HEK293 (cell line): ENCODE measurements at regions not wholly inside any gene's neighbourhood (a gene's known extent, or its start where the extent isn't known, plus 50 kb on each side); places are given as distances from the start of the nearest gene placed in this dataset.

ENCODE experiments used
- CTCF ChIA-PET: fragments of 350-600 bp; formaldehyde crosslinking; extraction: SDS; loops from one replicate; lab custom pipeline; 2021; ENCODE audit warnings: antibody characterized with exemption; lab: Yijun Ruan, JAX
- POLR2A ChIA-PET: fragments of 300-600 bp; formaldehyde crosslinking; extraction: SDS; loops from one replicate; lab custom pipeline; 2020; ENCODE audit warnings: antibody characterized with exemption, inconsistent platforms; lab: Yijun Ruan, JAX
- H3K27ac ChIP-seq: fragments of 200-500 bp; sonication (Bioruptor generic); 2 replicates; pipeline ENCODE4 v1.5.1; 2014; ENCODE audit warnings: low read depth, low read length, control low read depth, inconsistent platforms; ENCODE audit errors: extremely low read depth
- H3K36me3 ChIP-seq, 2 experiments: fragments of 200-500 bp in 1 of 2; sonication (Bioruptor generic) in 1 of 2; 1 replicate in 1 of 2; 2 replicates in 1 of 2; pipeline ENCODE4 v1.5.1; 2014 to 2017; ENCODE audit warnings: inconsistent platforms in 2 of 2, low read length in 2 of 2; ENCODE audit not compliant: control insufficient read depth in 2 of 2, insufficient read depth in 1 of 2
- H3K4me1 ChIP-seq: fragments of 200-500 bp; sonication (Bioruptor generic); 2 replicates; pipeline ENCODE4 v1.5.1; 2014; ENCODE audit warnings: mild to moderate bottlenecking, low read length, inconsistent platforms; ENCODE audit not compliant: control insufficient read depth, insufficient read depth
- H3K4me3 ChIP-seq: 2 replicates; pipeline ENCODE4 v1.5.1; 2011; ENCODE audit warnings: low read depth, mild to moderate bottlenecking, control low read depth, low read length, moderate library complexity
- H3K9me3 ChIP-seq: fragments of 200-500 bp; sonication (Bioruptor generic); 2 replicates; pipeline ENCODE4 v1.5.1; 2014; ENCODE audit warnings: low read depth, low read length, inconsistent platforms; ENCODE audit not compliant: control insufficient read depth, insufficient read depth
- EGR2 ChIP-seq: fragments of 450-650 bp; formaldehyde crosslinking; IDR thresholded peaks from 2 replicates; pipeline ENCODE4 v1.5.1; 2016; ENCODE audit warnings: low read depth, missing biosample characterization, missing genetic modification characterization
- GLI4 ChIP-seq: fragments of 450-650 bp; formaldehyde crosslinking; IDR thresholded peaks from 2 replicates; pipeline ENCODE4 v1.5.1; 2016; ENCODE audit warnings: missing biosample characterization, missing genetic modification characterization
- KLF16 ChIP-seq: fragments of 450-650 bp; formaldehyde crosslinking; IDR thresholded peaks from 2 replicates; pipeline ENCODE4 v1.5.1; 2017; ENCODE audit warnings: missing biosample characterization, missing genetic modification characterization
- RBAK ChIP-seq: fragments of 450-650 bp; formaldehyde crosslinking; IDR thresholded peaks from 2 replicates; pipeline ENCODE4 v1.5.1; 2016; ENCODE audit warnings: missing biosample characterization, missing genetic modification characterization
- SETDB1 ChIP-seq: IDR thresholded peaks from one replicate; pipeline ENCODE4 v1.6.1; 2017; ENCODE audit warnings: mild to moderate bottlenecking, low read length, moderate library complexity, mixed read lengths; ENCODE audit not compliant: insufficient read length
- SP2 ChIP-seq: fragments of 450-650 bp; formaldehyde crosslinking; IDR thresholded peaks from 2 replicates; pipeline ENCODE4 v1.5.1; 2016; ENCODE audit warnings: missing biosample characterization, missing genetic modification characterization
- ZBTB1 ChIP-seq: fragments of 450-650 bp; formaldehyde crosslinking; IDR thresholded peaks from 2 replicates; pipeline ENCODE4 v1.5.1; 2016; ENCODE audit warnings: missing biosample characterization, missing genetic modification characterization
- ZBTB20 ChIP-seq: fragments of 450-650 bp; formaldehyde crosslinking; IDR thresholded peaks from 2 replicates; pipeline ENCODE4 v1.5.1; 2016; ENCODE audit warnings: missing biosample characterization, missing genetic modification characterization
- ZBTB21 ChIP-seq: fragments of 450-650 bp; formaldehyde crosslinking; IDR thresholded peaks from 2 replicates; pipeline ENCODE4 v1.5.1; 2017; ENCODE audit warnings: missing biosample characterization, missing genetic modification characterization
- ZIC2 ChIP-seq: fragments of 450-650 bp; formaldehyde crosslinking; IDR thresholded peaks from 2 replicates; pipeline ENCODE4 v1.5.1; 2016; ENCODE audit warnings: missing biosample characterization, missing genetic modification characterization
- ZNF138 ChIP-seq: fragments of 450-650 bp; formaldehyde crosslinking; IDR thresholded peaks from 2 replicates; pipeline ENCODE4 v1.5.1; 2016; ENCODE audit warnings: missing biosample characterization, missing genetic modification characterization, borderline replicate concordance
- ZNF148 ChIP-seq: fragments of 450-650 bp; formaldehyde crosslinking; IDR thresholded peaks from 2 replicates; pipeline ENCODE4 v1.5.0; 2017; ENCODE audit warnings: missing biosample characterization, missing genetic modification characterization, borderline replicate concordance
- ZNF157 ChIP-seq: fragments of 450-650 bp; formaldehyde crosslinking; IDR thresholded peaks from 2 replicates; pipeline ENCODE4 v1.5.1; 2016; ENCODE audit warnings: missing biosample characterization, missing genetic modification characterization
- ZNF16 ChIP-seq: fragments of 450-650 bp; formaldehyde crosslinking; IDR thresholded peaks from 2 replicates; pipeline ENCODE4 v1.5.1; 2016; ENCODE audit warnings: low read depth, missing biosample characterization, missing genetic modification characterization
- ZNF214 ChIP-seq: fragments of 450-650 bp; formaldehyde crosslinking; IDR thresholded peaks from 2 replicates; pipeline ENCODE4 v1.5.1; 2017; ENCODE audit warnings: missing biosample characterization, mild to moderate bottlenecking, missing genetic modification characterization, borderline replicate concordance
- ZNF292 ChIP-seq: fragments of 450-650 bp; formaldehyde crosslinking; IDR thresholded peaks from 2 replicates; pipeline ENCODE4 v1.5.1; 2016; ENCODE audit warnings: low read depth, missing biosample characterization, missing genetic modification characterization, borderline replicate concordance
- ZNF311 ChIP-seq: fragments of 450-650 bp; formaldehyde crosslinking; IDR thresholded peaks from 2 replicates; pipeline ENCODE4 v1.5.1; 2017; ENCODE audit warnings: missing biosample characterization, missing genetic modification characterization, borderline replicate concordance
- ZNF404 ChIP-seq: fragments of 450-650 bp; formaldehyde crosslinking; IDR thresholded peaks from 2 replicates; pipeline ENCODE4 v1.5.1; 2017; ENCODE audit warnings: missing biosample characterization, missing genetic modification characterization
- ZNF473 ChIP-seq: fragments of 450-650 bp; formaldehyde crosslinking; IDR thresholded peaks from 2 replicates; pipeline ENCODE4 v1.5.1; 2017; ENCODE audit warnings: missing biosample characterization, missing genetic modification characterization
- ZNF548 ChIP-seq: fragments of 450-650 bp; formaldehyde crosslinking; IDR thresholded peaks from 2 replicates; pipeline ENCODE4 v1.5.1; 2016; ENCODE audit warnings: missing biosample characterization, missing genetic modification characterization
- ZNF580 ChIP-seq: fragments of 450-650 bp; formaldehyde crosslinking; IDR thresholded peaks from 2 replicates; pipeline ENCODE4 v1.5.1; 2016; ENCODE audit warnings: missing biosample characterization, missing genetic modification characterization
- ZNF596 ChIP-seq: fragments of 450-650 bp; IDR thresholded peaks from 2 replicates; pipeline ENCODE4 v1.5.0; 2018; ENCODE audit warnings: missing biosample characterization, mild to moderate bottlenecking, missing genetic modification characterization, moderate library complexity
- ZNF624 ChIP-seq: fragments of 450-650 bp; formaldehyde crosslinking; IDR thresholded peaks from 2 replicates; pipeline ENCODE4 v1.5.1; 2017; ENCODE audit warnings: missing biosample characterization, missing genetic modification characterization
- ZNF645 ChIP-seq: fragments of 450-650 bp; formaldehyde crosslinking; IDR thresholded peaks from 2 replicates; pipeline ENCODE4; 2016; ENCODE audit warnings: missing biosample characterization, missing genetic modification characterization
- ZNF654 ChIP-seq: fragments of 450-650 bp; formaldehyde crosslinking; IDR thresholded peaks from 2 replicates; pipeline ENCODE4 v1.5.1; 2016; ENCODE audit warnings: low read depth, missing biosample characterization, missing genetic modification characterization
- ZNF785 ChIP-seq: fragments of 450-650 bp; formaldehyde crosslinking; IDR thresholded peaks from 2 replicates; pipeline ENCODE4 v1.5.1; 2016; ENCODE audit warnings: missing biosample characterization, missing genetic modification characterization
- ZNF791 ChIP-seq: fragments of 450-650 bp; formaldehyde crosslinking; IDR thresholded peaks from 2 replicates; pipeline ENCODE4 v1.5.1; 2016; ENCODE audit warnings: missing biosample characterization, missing genetic modification characterization
- ZNF837 ChIP-seq: fragments of 450-650 bp; formaldehyde crosslinking; IDR thresholded peaks from 2 replicates; pipeline ENCODE4 v1.5.1; 2016; ENCODE audit warnings: missing biosample characterization, missing genetic modification characterization
- TF ChIP-seq, protein P1 (sequence below): fragments of 450-650 bp; formaldehyde crosslinking; IDR thresholded peaks from 2 replicates; pipeline ENCODE4 v1.5.1; 2016; ENCODE audit warnings: missing biosample characterization, missing genetic modification characterization
- TF ChIP-seq, protein P2 (sequence below): fragments of 450-650 bp; IDR thresholded peaks from 2 replicates; pipeline ENCODE4 v1.5.1; 2018; ENCODE audit warnings: missing biosample characterization, mild to moderate bottlenecking, missing genetic modification characterization

- POLR2A ChIA-PET, result no interaction called here
- H3K4me3 ChIP-seq, result no peak overlapping the region
- TF ChIP-seq ZNF214 (no peak), ZNF311 (tag by site-specific recombination) (no peak), ZBTB20 (tag by site-specific recombination) (no peak), SP2 (no peak), ZNF624 (tag by site-specific recombination) (no peak), ZBTB21 (no peak), RBAK (tag by site-specific recombination) (no peak), ZNF645 (no peak), ZNF404 (no peak), SETDB1 (no peak), ZNF791 (tag by site-specific recombination) (no peak), ZNF292 (no peak), ZNF548 (tag by site-specific recombination) (no peak), ZNF654 (tag by site-specific recombination) (no peak), ZBTB1 (no peak), ZNF837 (no peak)
- TF ChIP-seq, protein P1, sequence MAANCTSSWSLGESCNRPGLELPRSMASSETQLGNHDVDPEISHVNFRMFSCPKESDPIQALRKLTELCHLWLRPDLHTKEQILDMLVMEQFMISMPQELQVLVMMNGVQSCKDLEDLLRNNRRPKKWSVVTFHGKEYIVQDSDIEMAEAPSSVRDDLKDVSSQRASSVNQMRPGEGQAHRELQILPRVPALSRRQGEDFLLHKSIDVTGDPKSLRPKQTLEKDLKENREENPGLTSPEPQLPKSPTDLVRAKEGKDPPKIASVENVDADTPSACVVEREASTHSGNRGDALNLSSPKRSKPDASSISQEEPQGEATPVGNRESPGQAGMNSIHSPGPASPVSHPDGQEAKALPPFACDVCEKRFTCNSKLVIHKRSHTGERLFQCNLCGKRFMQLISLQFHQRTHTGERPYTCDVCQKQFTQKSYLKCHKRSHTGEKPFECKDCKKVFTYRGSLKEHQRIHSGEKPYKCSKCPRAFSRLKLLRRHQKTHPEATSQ (tag by site-specific recombination), result no peak
- TF ChIP-seq, protein P2, sequence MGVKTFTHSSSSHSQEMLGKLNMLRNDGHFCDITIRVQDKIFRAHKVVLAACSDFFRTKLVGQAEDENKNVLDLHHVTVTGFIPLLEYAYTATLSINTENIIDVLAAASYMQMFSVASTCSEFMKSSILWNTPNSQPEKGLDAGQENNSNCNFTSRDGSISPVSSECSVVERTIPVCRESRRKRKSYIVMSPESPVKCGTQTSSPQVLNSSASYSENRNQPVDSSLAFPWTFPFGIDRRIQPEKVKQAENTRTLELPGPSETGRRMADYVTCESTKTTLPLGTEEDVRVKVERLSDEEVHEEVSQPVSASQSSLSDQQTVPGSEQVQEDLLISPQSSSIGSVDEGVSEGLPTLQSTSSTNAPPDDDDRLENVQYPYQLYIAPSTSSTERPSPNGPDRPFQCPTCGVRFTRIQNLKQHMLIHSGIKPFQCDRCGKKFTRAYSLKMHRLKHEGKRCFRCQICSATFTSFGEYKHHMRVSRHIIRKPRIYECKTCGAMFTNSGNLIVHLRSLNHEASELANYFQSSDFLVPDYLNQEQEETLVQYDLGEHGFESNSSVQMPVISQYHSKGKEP (tag by site-specific recombination), result no peak
- H3K36me3 ChIP-seq, result no peaks in the 10 kb centered on the region
- no peak overlapping the region for H3K27ac ChIP-seq
- CTCF ChIA-PET, result interaction anchor here (0.6 kb wide), 1 partner anchor 409 kb away, joined by 3 read pairs; no protein-coding TSS in a partner anchor
- no peaks in the 10 kb centered on the region for H3K4me1 ChIP-seq
- H3K9me3 ChIP-seq, result no peaks in the 10 kb centered on the region
These were observed 437.2 kb upstream of the DAB1 start for GRCh38 chr1:57860931-57861565.

DNA sequence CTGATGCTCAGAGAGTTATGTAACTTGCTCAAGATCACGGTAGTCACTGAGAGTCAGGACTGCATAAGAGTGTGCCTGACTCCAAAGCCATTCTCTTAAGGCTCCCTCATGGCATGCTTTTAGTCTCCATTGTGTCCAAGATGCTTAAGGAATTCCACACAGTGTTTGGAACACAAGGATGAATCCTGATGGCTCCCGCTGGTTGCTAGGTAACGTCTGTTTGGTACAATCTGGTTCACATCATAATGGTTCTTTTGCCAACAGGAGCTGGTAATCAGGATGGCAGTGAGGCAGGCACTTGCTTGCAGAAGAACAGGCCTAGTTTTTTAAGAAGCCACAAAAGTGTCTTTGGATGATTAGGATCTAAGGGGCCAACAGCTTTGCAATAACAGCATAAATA lies 436.5 kb upstream of the DAB1 start:
- CTCF ChIA-PET, result no interaction called here
- POLR2A ChIA-PET, result no interaction called here
- no peak overlapping the region for H3K4me3 ChIP-seq
- no peak for TF ChIP-seq GLI4 (tag by site-specific recombination)
- TF ChIP-seq ZNF148 (tag by site-specific recombination), result no peak
- no peak for TF ChIP-seq ZNF157 (tag by site-specific recombination)
- no peak for TF ChIP-seq KLF16 (tag by site-specific recombination)
- no peak for TF ChIP-seq ZIC2
- TF ChIP-seq ZNF785 (tag by site-specific recombination), result no peak
- no peak for TF ChIP-seq ZNF645
- no peak for TF ChIP-seq ZNF138 (tag by site-specific recombination)
- no peak for TF ChIP-seq ZNF580 (tag by site-specific recombination)
- TF ChIP-seq ZNF16, result no peak
- TF ChIP-seq ZNF596 (tag by site-specific recombination), result no peak
- no peak for TF ChIP-seq EGR2
- no peak for TF ChIP-seq ZNF473 (tag by site-specific recombination)

More for the DNA sequence above, 436.5 kb upstream of the DAB1 start:
- no peaks in the 10 kb centered on the region for H3K4me1 ChIP-seq
- H3K36me3 ChIP-seq, result no peaks in the 10 kb centered on the region
- no peak overlapping the region for H3K27ac ChIP-seq
- no peaks in the 10 kb centered on the region for H3K9me3 ChIP-seq
